ENCODE measurements at regions not wholly inside any gene's neighbourhood (a gene's known extent, or its start where the extent isn't known, plus 50 kb on each side); places are given as distances from the start of the nearest gene placed in this dataset.
A peak's percentile ranks its signal among the peaks of the same experiment; 100 is the strongest.

- no peak overlapping the region for H3K4me3 ChIP-seq (ENCODE audit: low read length)
- no peak for TF ChIP-seq CTCF (IDR thresholded peaks at IDR 0.05; ENCODE audit: insufficient read depth, low read depth, low read length, missing control alignments)
- DNase-seq (ENCODE audit: low read depth), result no peak
Measured at GRCh38 chr7:116142850-116143249, 67.5 kb upstream of the TES start.

GRCh38 chr7:116145245-116145852 lies 65.0 kb upstream of the TES start:
- H3K4me3 ChIP-seq (ENCODE audit: low read length), result no peak overlapping the region
- no peak for TF ChIP-seq CTCF (IDR thresholded peaks at IDR 0.05; ENCODE audit: insufficient read depth, low read depth, low read length, missing control alignments)
- no peak for DNase-seq (ENCODE audit: low read depth)

- no peak for TF ChIP-seq CTCF (IDR thresholded peaks at IDR 0.05; ENCODE audit: insufficient read depth, low read depth, low read length, missing control alignments)
- DNase-seq (ENCODE audit: low read depth), result no peak
Measured at GRCh38 chr7:116148108-116148507, 62.2 kb upstream of the TES start.

GRCh38 chr7:116148626-116149025 lies 61.7 kb upstream of the TES start:
- no peak overlapping the region for H3K4me3 ChIP-seq (ENCODE audit: low read length)
- DNase-seq (ENCODE audit: low read depth), result peak; percentile 18
- no peak for TF ChIP-seq CTCF (IDR thresholded peaks at IDR 0.05; ENCODE audit: insufficient read depth, low read depth, low read length, missing control alignments)

More at GRCh38 chr7:116148108-116148507, 62.2 kb upstream of the TES start:
- H3K4me3 ChIP-seq (ENCODE audit: low read length), result no peak overlapping the region

- DNase-seq (ENCODE audit: low read depth), result no peak
- no peak overlapping the region for H3K4me3 ChIP-seq (ENCODE audit: low read length)
- no peak for TF ChIP-seq CTCF (IDR thresholded peaks at IDR 0.05; ENCODE audit: insufficient read depth, low read depth, low read length, missing control alignments)
Measured at GRCh38 chr7:116150588-116150987, 59.8 kb upstream of the TES start.

GRCh38 chr7:116152276-116152675 lies 58.1 kb upstream of the TES start:
- DNase-seq (ENCODE audit: low read depth), result no peak
- TF ChIP-seq CTCF (IDR thresholded peaks at IDR 0.05; ENCODE audit: insufficient read depth, low read depth, low read length, missing control alignments), result no peak
- no peak overlapping the region for H3K4me3 ChIP-seq (ENCODE audit: low read length)

- H3K4me3 ChIP-seq (ENCODE audit: low read length), result no peak overlapping the region
- no peak for TF ChIP-seq CTCF (IDR thresholded peaks at IDR 0.05; ENCODE audit: insufficient read depth, low read depth, low read length, missing control alignments)
- DNase-seq (ENCODE audit: low read depth), result no peak
Measured at GRCh38 chr7:116153050-116153449, 57.3 kb upstream of the TES start.

All from epithelial cell of esophagus (primary cell).